Mammary epithelial cell (primary cell): ENCODE measurements at regions not wholly inside any gene's neighbourhood (a gene's known extent, or its start where the extent isn't known, plus 50 kb on each side); places are given as distances from the start of the nearest gene placed in this dataset.

Source experiments
- CTCF ChIP-seq, 2 donors: IDR thresholded peaks in 1 of 2; conservative IDR thresholded peaks in 1 of 2; 2 replicates each; pipeline ENCODE4 v1.5.1; 2011 to 2012; ENCODE audit warnings: inconsistent platforms in 2 of 2, low read length in 2 of 2, mild to moderate bottlenecking in 2 of 2, control low read depth in 1 of 2, low read depth in 1 of 2; ENCODE audit not compliant: insufficient read depth in 1 of 2; ENCODE audit errors: extremely low read depth in 1 of 2
- EZH2 ChIP-seq: IDR thresholded peaks from 2 replicates; pipeline ENCODE4 v1.6.1; 2012; ENCODE audit warnings: low read length, inconsistent platforms, borderline replicate concordance

GRCh38 chr1:99369154-99369553 is 104.9 kb downstream of the PLPPR4 start:
- TF ChIP-seq CTCF (conservative IDR thresholded peaks at IDR 0.05 in 1 of 2, IDR thresholded peaks at IDR 0.05 in 1 of 2; ENCODE audit: extremely low read depth in 1 of 2, insufficient read depth in 1 of 2, low read depth in 1 of 2, low read length in 2 of 2) (no peak), EZH2 (no peak)
